ENCODE measurements at regions not wholly inside any gene's neighbourhood (a gene's known extent, or its start where the extent isn't known, plus 50 kb on each side); places are given as distances from the start of the nearest gene placed in this dataset.

GRCh38 chr3:80733522-80734176 is 965.9 kb upstream of the ROBO1 start:
- TF ChIP-seq, protein P1, sequence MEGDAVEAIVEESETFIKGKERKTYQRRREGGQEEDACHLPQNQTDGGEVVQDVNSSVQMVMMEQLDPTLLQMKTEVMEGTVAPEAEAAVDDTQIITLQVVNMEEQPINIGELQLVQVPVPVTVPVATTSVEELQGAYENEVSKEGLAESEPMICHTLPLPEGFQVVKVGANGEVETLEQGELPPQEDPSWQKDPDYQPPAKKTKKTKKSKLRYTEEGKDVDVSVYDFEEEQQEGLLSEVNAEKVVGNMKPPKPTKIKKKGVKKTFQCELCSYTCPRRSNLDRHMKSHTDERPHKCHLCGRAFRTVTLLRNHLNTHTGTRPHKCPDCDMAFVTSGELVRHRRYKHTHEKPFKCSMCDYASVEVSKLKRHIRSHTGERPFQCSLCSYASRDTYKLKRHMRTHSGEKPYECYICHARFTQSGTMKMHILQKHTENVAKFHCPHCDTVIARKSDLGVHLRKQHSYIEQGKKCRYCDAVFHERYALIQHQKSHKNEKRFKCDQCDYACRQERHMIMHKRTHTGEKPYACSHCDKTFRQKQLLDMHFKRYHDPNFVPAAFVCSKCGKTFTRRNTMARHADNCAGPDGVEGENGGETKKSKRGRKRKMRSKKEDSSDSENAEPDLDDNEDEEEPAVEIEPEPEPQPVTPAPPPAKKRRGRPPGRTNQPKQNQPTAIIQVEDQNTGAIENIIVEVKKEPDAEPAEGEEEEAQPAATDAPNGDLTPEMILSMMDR (IDR thresholded peaks at IDR 0.05) = no peak
- no peak for TF ChIP-seq POLR2A (IDR thresholded peaks at IDR 0.05)

Data from heart left ventricle (tissue), 13 donors.